ENCODE measurements at regions not wholly inside any gene's neighbourhood (a gene's known extent, or its start where the extent isn't known, plus 50 kb on each side); places are given as distances from the start of the nearest gene placed in this dataset.

DNA sequence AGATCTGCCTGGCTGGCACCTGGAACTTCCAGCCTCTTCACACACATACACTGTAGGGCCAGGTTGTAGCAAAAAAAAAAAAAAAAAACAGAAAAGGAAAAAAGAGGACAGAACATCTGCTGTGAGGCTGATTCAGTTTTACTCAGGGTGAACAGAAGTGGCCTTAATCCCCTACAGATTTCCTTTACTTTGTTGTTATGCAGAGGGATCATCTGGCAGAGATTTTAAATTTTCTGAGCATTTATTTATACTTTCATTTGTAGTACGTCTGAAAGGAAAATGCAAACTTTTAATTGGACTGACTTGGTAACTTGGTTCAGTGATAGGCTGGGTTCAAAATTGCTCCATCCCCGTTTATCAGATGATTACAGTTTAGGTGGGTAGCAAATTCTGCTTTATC is 50.8 kb upstream of the PRICKLE1 start (continued):
- TF ChIP-seq, protein P1, sequence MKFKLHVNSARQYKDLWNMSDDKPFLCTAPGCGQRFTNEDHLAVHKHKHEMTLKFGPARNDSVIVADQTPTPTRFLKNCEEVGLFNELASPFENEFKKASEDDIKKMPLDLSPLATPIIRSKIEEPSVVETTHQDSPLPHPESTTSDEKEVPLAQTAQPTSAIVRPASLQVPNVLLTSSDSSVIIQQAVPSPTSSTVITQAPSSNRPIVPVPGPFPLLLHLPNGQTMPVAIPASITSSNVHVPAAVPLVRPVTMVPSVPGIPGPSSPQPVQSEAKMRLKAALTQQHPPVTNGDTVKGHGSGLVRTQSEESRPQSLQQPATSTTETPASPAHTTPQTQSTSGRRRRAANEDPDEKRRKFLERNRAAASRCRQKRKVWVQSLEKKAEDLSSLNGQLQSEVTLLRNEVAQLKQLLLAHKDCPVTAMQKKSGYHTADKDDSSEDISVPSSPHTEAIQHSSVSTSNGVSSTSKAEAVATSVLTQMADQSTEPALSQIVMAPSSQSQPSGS (IDR thresholded peaks at IDR 0.05; ENCODE audit: low read length), result no peak
- no peak for TF ChIP-seq USF2 (IDR thresholded peaks at IDR 0.05; ENCODE audit: borderline replicate concordance, low read depth, low read length)
- TF ChIP-seq HCFC1 (IDR thresholded peaks at IDR 0.05; ENCODE audit: low read length), result no peak
- no peak for TF ChIP-seq GATAD2B (conservative IDR thresholded peaks at IDR 0.05; ENCODE audit: low read depth)
- no peak for TF ChIP-seq CHD4 (IDR thresholded peaks at IDR 0.05)
- no peak for TF ChIP-seq TCF3 (IDR thresholded peaks at IDR 0.05; ENCODE audit: borderline replicate concordance, insufficient read depth, low read depth, low read length)
- no peak for TF ChIP-seq PRDM15 (CRISPR knock-in tag; IDR thresholded peaks at IDR 0.05)
- no peak for TF ChIP-seq RELA (IDR thresholded peaks at IDR 0.05; ENCODE audit: borderline replicate concordance, partially characterized antibody)
- no peak for TF ChIP-seq GABPA (IDR thresholded peaks at IDR 0.05; ENCODE audit: low read depth)
- TF ChIP-seq, protein P2, sequence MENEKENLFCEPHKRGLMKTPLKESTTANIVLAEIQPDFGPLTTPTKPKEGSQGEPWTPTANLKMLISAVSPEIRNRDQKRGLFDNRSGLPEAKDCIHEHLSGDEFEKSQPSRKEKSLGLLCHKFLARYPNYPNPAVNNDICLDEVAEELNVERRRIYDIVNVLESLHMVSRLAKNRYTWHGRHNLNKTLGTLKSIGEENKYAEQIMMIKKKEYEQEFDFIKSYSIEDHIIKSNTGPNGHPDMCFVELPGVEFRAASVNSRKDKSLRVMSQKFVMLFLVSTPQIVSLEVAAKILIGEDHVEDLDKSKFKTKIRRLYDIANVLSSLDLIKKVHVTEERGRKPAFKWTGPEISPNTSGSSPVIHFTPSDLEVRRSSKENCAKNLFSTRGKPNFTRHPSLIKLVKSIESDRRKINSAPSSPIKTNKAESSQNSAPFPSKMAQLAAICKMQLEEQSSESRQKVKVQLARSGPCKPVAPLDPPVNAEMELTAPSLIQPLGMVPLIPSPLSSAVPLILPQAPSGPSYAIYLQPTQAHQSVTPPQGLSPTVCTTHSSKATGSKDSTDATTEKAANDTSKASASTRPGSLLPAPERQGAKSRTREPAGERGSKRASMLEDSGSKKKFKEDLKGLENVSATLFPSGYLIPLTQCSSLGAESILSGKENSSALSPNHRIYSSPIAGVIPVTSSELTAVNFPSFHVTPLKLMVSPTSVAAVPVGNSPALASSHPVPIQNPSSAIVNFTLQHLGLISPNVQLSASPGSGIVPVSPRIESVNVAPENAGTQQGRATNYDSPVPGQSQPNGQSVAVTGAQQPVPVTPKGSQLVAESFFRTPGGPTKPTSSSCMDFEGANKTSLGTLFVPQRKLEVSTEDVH (IDR thresholded peaks at IDR 0.05; ENCODE audit: low read depth, partially characterized antibody), result no peak

Measured in GM12878 (cell line).